ENCODE measurements at regions not wholly inside any gene's neighbourhood (a gene's known extent, or its start where the extent isn't known, plus 50 kb on each side); places are given as distances from the start of the nearest gene placed in this dataset.

DNA sequence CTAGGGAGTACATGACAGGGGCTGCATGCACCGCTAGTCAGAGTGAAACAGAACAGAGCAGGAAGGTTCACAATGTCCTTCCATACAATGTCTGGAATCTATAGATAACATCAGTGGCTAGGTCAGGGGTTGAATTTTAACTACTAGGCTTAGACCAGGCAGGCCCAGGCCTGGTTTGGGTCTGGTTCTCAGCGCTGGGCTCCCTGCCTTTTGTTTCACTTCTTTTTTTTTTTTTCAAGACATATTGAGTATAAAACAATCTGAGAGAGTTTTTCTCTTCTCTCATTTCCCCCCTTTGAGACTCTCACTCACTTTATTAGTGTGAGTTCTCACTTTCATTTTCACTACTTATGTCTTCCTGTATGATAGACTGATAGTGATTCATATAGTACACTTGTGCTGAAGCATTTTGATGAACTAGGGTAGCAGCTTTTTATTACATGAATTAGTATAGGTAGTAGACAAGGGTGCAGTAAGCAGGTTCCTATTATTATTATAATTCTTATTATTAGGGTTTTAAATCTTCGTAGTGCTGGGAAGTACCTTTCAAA is 120.0 kb upstream of the ZDHHC15 start:
- Histone ChIP-seq H4K8ac (ENCODE audit: low read depth in 2 of 2, low read length in 2 of 2) (no peak overlapping the region), H3K18ac (ENCODE audit: low read depth, low read length) (no peak overlapping the region), H2AK5ac (ENCODE audit: low read depth, low read length) (no peak overlapping the region), H3K4me3 (ENCODE audit: insufficient read depth, low read depth, low read length) (no peak overlapping the region), H3K9me3 (ENCODE audit: control insufficient read depth, insufficient read depth, low read length) (peaks cover 4% of the 10 kb centered on the region; the same call in 1 of the 2 replicates), H3K9me1 (ENCODE audit: insufficient read depth, low read length) (no peaks in the 10 kb centered on the region), H3K23ac (ENCODE audit: low read depth, low read length) (no peak overlapping the region), H3K36me3 (ENCODE audit: control insufficient read depth, insufficient read depth, low read length) (no peaks in the 10 kb centered on the region), H3K4me1 (ENCODE audit: control insufficient read depth, insufficient read depth, low read length) (no peaks in the 10 kb centered on the region), H3K27me3 (ENCODE audit: control insufficient read depth, insufficient read depth, low read length) (no peaks in the 10 kb centered on the region), H3K56ac (ENCODE audit: extremely low read depth, insufficient read depth, low read length) (no peak overlapping the region), H2AFZ (replicated peaks; ENCODE audit: low read length, poor library complexity) (no peak overlapping the region), H2AK9ac (replicated peaks; ENCODE audit: low read depth, low read length, poor library complexity) (no peak overlapping the region), H4K91ac (ENCODE audit: insufficient read depth, low read depth, low read length) (no peak overlapping the region), H3K27ac (ENCODE audit: insufficient read depth, low read length) (no peak overlapping the region), H3K79me1 (ENCODE audit: low read depth in 1 of 2, low read length in 2 of 2) (no peaks in the 10 kb centered on the region), H3K4me2 (ENCODE audit: low read depth, low read length) (no peak overlapping the region), H4K5ac (ENCODE audit: low read depth, low read length) (no peak overlapping the region), H2BK120ac (ENCODE audit: low read depth, low read length) (no peak overlapping the region), H4K20me1 (ENCODE audit: insufficient read depth, low read length) (no peaks in the 10 kb centered on the region), H3K14ac (replicated peaks; ENCODE audit: low read depth, low read length) (no peak overlapping the region), H2BK15ac (ENCODE audit: low read depth, low read length) (no peak overlapping the region), H3K9ac (ENCODE audit: low read depth, low read length) (no peak overlapping the region), H2BK20ac (ENCODE audit: low read depth, low read length) (no peak overlapping the region), H2BK5ac (ENCODE audit: low read depth, low read length, poor library complexity, severe bottlenecking) (no peak overlapping the region), H3K4ac (ENCODE audit: low read depth, low read length) (no peak overlapping the region)
- in situ Hi-C loops (cut with MboI; ENCODE audit: low sequenced_read_pairs): no loop called here
- CTCF ChIA-PET: no interaction called here
- no peak for TF ChIP-seq CEBPB (IDR thresholded peaks at IDR 0.05; ENCODE audit: low read depth, low read length)
- TF ChIP-seq MXI1 (IDR thresholded peaks at IDR 0.05; ENCODE audit: borderline replicate concordance, low read depth, low read length): no peak
- no peak for TF ChIP-seq RAD21 (IDR thresholded peaks at IDR 0.05; ENCODE audit: low read length)
- TF ChIP-seq POLR2A (IDR thresholded peaks at IDR 0.05; ENCODE audit: low read depth, low read length): no peak
- TF ChIP-seq NFE2L2 (IDR thresholded peaks at IDR 0.05; ENCODE audit: low read depth, low read length): no peak
- no peak for TF ChIP-seq BHLHE40 (IDR thresholded peaks at IDR 0.05; ENCODE audit: low read depth, low read length)
- TF ChIP-seq MAFK (IDR thresholded peaks at IDR 0.05; ENCODE audit: low read depth, low read length): no peak
- TF ChIP-seq, protein P1, sequence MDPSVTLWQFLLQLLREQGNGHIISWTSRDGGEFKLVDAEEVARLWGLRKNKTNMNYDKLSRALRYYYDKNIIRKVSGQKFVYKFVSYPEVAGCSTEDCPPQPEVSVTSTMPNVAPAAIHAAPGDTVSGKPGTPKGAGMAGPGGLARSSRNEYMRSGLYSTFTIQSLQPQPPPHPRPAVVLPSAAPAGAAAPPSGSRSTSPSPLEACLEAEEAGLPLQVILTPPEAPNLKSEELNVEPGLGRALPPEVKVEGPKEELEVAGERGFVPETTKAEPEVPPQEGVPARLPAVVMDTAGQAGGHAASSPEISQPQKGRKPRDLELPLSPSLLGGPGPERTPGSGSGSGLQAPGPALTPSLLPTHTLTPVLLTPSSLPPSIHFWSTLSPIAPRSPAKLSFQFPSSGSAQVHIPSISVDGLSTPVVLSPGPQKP (IDR thresholded peaks at IDR 0.05; ENCODE audit: borderline replicate concordance, low read depth, low read length): no peak
- TF ChIP-seq, protein P2, sequence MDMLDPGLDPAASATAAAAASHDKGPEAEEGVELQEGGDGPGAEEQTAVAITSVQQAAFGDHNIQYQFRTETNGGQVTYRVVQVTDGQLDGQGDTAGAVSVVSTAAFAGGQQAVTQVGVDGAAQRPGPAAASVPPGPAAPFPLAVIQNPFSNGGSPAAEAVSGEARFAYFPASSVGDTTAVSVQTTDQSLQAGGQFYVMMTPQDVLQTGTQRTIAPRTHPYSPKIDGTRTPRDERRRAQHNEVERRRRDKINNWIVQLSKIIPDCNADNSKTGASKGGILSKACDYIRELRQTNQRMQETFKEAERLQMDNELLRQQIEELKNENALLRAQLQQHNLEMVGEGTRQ (IDR thresholded peaks at IDR 0.05; ENCODE audit: low read depth, low read length): no peak
- TF ChIP-seq, protein P3, sequence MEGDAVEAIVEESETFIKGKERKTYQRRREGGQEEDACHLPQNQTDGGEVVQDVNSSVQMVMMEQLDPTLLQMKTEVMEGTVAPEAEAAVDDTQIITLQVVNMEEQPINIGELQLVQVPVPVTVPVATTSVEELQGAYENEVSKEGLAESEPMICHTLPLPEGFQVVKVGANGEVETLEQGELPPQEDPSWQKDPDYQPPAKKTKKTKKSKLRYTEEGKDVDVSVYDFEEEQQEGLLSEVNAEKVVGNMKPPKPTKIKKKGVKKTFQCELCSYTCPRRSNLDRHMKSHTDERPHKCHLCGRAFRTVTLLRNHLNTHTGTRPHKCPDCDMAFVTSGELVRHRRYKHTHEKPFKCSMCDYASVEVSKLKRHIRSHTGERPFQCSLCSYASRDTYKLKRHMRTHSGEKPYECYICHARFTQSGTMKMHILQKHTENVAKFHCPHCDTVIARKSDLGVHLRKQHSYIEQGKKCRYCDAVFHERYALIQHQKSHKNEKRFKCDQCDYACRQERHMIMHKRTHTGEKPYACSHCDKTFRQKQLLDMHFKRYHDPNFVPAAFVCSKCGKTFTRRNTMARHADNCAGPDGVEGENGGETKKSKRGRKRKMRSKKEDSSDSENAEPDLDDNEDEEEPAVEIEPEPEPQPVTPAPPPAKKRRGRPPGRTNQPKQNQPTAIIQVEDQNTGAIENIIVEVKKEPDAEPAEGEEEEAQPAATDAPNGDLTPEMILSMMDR (conservative IDR thresholded peaks at IDR 0.05; ENCODE audit: low read depth, low read length): no peak
- TF ChIP-seq RFX5 (IDR thresholded peaks at IDR 0.05; ENCODE audit: low read depth, low read length): no peak
- no peak for TF ChIP-seq SMC3 (IDR thresholded peaks at IDR 0.05; ENCODE audit: low read depth, low read length)
- no peak for TF ChIP-seq FOS (IDR thresholded peaks at IDR 0.05; ENCODE audit: low read depth, low read length)
- TF ChIP-seq MAZ (IDR thresholded peaks at IDR 0.05; ENCODE audit: borderline replicate concordance, low read depth, low read length): no peak
- no peak for TF ChIP-seq RCOR1 (IDR thresholded peaks at IDR 0.05; ENCODE audit: insufficient replicate concordance, low read length)
- TF ChIP-seq CHD1 (IDR thresholded peaks at IDR 0.05; ENCODE audit: low read depth, low read length): no peak
- ATAC-seq (ENCODE audit: low read depth) (no peak), DNase-seq (no peak)
- no CpG with 5 or more reads among the region's 3 CpGs for WGBS, 2 experiments (ENCODE audit: extremely low coverage in 2 of 2, insufficient read length in 1 of 2)
- POLR2A ChIA-PET (ENCODE audit: unreplicated experiment): no interaction called here
- dilution Hi-C loops (cut with HindIII; ENCODE audit: low sequenced_read_pairs, unreplicated experiment): no loop called here
- intact Hi-C loops (cut with micrococcal nuclease): no loop called here
- no TSS peak for BruUV-seq (replicated peaks)
